Osteocyte (in vitro differentiated cells): ENCODE measurements at regions not wholly inside any gene's neighbourhood (a gene's known extent, or its start where the extent isn't known, plus 50 kb on each side); places are given as distances from the start of the nearest gene placed in this dataset.

Experiments used
- DNase-seq: peaks from one replicate; pipeline ENCODE4 v3.0.0; 2021; ENCODE audit warnings: mixed read lengths; ENCODE audit not compliant: unreplicated experiment; ENCODE audit errors: extremely low spot score
- H3K27ac Mint-ChIP-seq: one replicate; pipeline ENCODE4 v1.8.0; 2021; ENCODE audit warnings: mild to moderate bottlenecking, mixed read lengths; ENCODE audit not compliant: unreplicated experiment
- H3K27me3 Mint-ChIP-seq: one replicate; pipeline ENCODE4 v1.8.0; 2021; ENCODE audit warnings: mixed read lengths; ENCODE audit not compliant: unreplicated experiment
- H3K36me3 Mint-ChIP-seq: one replicate; pipeline ENCODE4 v1.8.0; 2021; ENCODE audit warnings: mixed read lengths; ENCODE audit not compliant: unreplicated experiment
- H3K4me1 Mint-ChIP-seq: one replicate; pipeline ENCODE4 v1.8.0; 2021; ENCODE audit warnings: mixed read lengths; ENCODE audit not compliant: unreplicated experiment
- H3K4me3 Mint-ChIP-seq: one replicate; pipeline ENCODE4 v1.8.0; 2021; ENCODE audit warnings: mild to moderate bottlenecking, moderate library complexity, mixed read lengths; ENCODE audit not compliant: unreplicated experiment
- H3K9me3 Mint-ChIP-seq: one replicate; pipeline ENCODE4 v1.8.0; 2021; ENCODE audit warnings: mixed read lengths; ENCODE audit not compliant: unreplicated experiment
- CTCF ChIP-seq: fragments of 200-600 bp; sonication (generic); IDR thresholded peaks from 2 replicates; pipeline ENCODE4 v1.5.0; 2021; ENCODE audit warnings: antibody characterized with exemption, mild to moderate bottlenecking, moderate library complexity

GRCh38 chr9:92242260-92243136 lies 51.0 kb downstream of the IARS1 start:
- peaks cover 70% of the 10 kb centered on the region for H3K36me3 Mint-ChIP-seq
- peak; percentile 76 for TF ChIP-seq CTCF
- H3K4me1 Mint-ChIP-seq = peaks cover 51% of the 10 kb centered on the region
- no peak for DNase-seq
- H3K27ac Mint-ChIP-seq = peak overlapping the region; percentile 83
- no peaks in the 10 kb centered on the region for H3K9me3 Mint-ChIP-seq
- no peaks in the 10 kb centered on the region for H3K27me3 Mint-ChIP-seq
- no peak overlapping the region for H3K4me3 Mint-ChIP-seq

- peak overlapping the region; percentile 12 for H3K27ac Mint-ChIP-seq
- peaks cover 4% of the 10 kb centered on the region for H3K4me1 Mint-ChIP-seq
- DNase-seq = no peak
- H3K4me3 Mint-ChIP-seq = no peak overlapping the region
- no peak for TF ChIP-seq CTCF
- H3K27me3 Mint-ChIP-seq = no peaks in the 10 kb centered on the region
- H3K9me3 Mint-ChIP-seq = no peaks in the 10 kb centered on the region
- peaks cover 71% of the 10 kb centered on the region for H3K36me3 Mint-ChIP-seq
These were observed 56.6 kb downstream of the IARS1 start for GRCh38 chr9:92236915-92237314.

GRCh38 chr9:92236465-92236864 lies 57.0 kb downstream of the IARS1 start:
- H3K27me3 Mint-ChIP-seq = no peaks in the 10 kb centered on the region
- no peak for TF ChIP-seq CTCF
- peaks cover 67% of the 10 kb centered on the region for H3K36me3 Mint-ChIP-seq
- H3K27ac Mint-ChIP-seq = no peak overlapping the region
- no peak for DNase-seq
- H3K4me1 Mint-ChIP-seq = no peaks in the 10 kb centered on the region
- H3K4me3 Mint-ChIP-seq = no peak overlapping the region
- no peaks in the 10 kb centered on the region for H3K9me3 Mint-ChIP-seq

GRCh38 chr9:92234514-92234913 lies 59.0 kb downstream of the IARS1 start:
- no peaks in the 10 kb centered on the region for H3K27me3 Mint-ChIP-seq
- peaks cover 56% of the 10 kb centered on the region for H3K36me3 Mint-ChIP-seq
- TF ChIP-seq CTCF = no peak
- no peak for DNase-seq
- H3K27ac Mint-ChIP-seq = peak overlapping the region; percentile 23
- no peaks in the 10 kb centered on the region for H3K9me3 Mint-ChIP-seq
- H3K4me1 Mint-ChIP-seq = no peaks in the 10 kb centered on the region
- no peak overlapping the region for H3K4me3 Mint-ChIP-seq

GRCh38 chr9:92232190-92232589 lies 61.3 kb downstream of the IARS1 start:
- Mint-ChIP-seq H3K36me3 (peaks cover 51% of the 10 kb centered on the region), H3K27me3 (no peaks in the 10 kb centered on the region), H3K27ac (no peak overlapping the region), H3K4me3 (no peak overlapping the region), H3K9me3 (no peaks in the 10 kb centered on the region), H3K4me1 (no peaks in the 10 kb centered on the region)
- DNase-seq = no peak
- no peak for TF ChIP-seq CTCF
